PC-3 (cell line): ENCODE measurements at regions not wholly inside any gene's neighbourhood (a gene's known extent, or its start where the extent isn't known, plus 50 kb on each side); places are given as distances from the start of the nearest gene placed in this dataset.

Experiments
- ATAC-seq: fragments of 200-7000 bp; cut with Tn5 transposase; 2 replicates; pipeline ENCODE4 v1.9.1; 2020; ENCODE audit warnings: mild to moderate bottlenecking, moderate library complexity
- BruUV-seq: library from RNA; stranded (reverse); fragments of 400-500 nt; replicated peaks from 2 replicates; lab custom pipeline; 2021; lab: Mats Ljungman, UMichigan
- CTCF ChIA-PET: fragments of 300-600 bp; sonication (Branson Sonifier 250); formaldehyde crosslinking; loops from one replicate; lab custom pipeline; 2022; ENCODE audit warnings: antibody characterized with exemption; lab: Charles Lee
- POLR2A ChIA-PET: fragments of 300-600 bp; sonication (Branson Sonifier 250); formaldehyde crosslinking; loops from one replicate; lab custom pipeline; 2022; ENCODE audit warnings: antibody characterized with exemption; ENCODE audit not compliant: unreplicated experiment; lab: Charles Lee
- DNase-seq: peaks from one replicate; pipeline ENCODE4 v3.0.0-alpha.2; 2015
- H2AFZ ChIP-seq: fragments of 300-600 bp; sonication (generic); 2 replicates; pipeline ENCODE4 v1.6.0; 2016; ENCODE audit warnings: antibody characterized with exemption, low read length
- H3F3A ChIP-seq: fragments of 300-600 bp; sonication (generic); one replicate; pipeline ENCODE4 v1.6.0; 2017; ENCODE audit warnings: antibody characterized with exemption, low read length, control low read depth, mild to moderate bottlenecking; ENCODE audit not compliant: unreplicated experiment
- H3K27ac ChIP-seq: fragments of 300-600 bp; sonication (generic); 2 replicates; pipeline ENCODE4 v1.5.1; 2016; ENCODE audit warnings: mild to moderate bottlenecking, low read length
- H3K27me3 ChIP-seq: fragments of 300-600 bp; sonication (generic); 2 replicates; pipeline ENCODE4 v1.6.1; 2016; ENCODE audit warnings: low read length, mixed read lengths
- H3K36me3 ChIP-seq: fragments of 300-600 bp; sonication (generic); 2 replicates; pipeline ENCODE4 v1.6.1; 2016; ENCODE audit warnings: low read depth, mixed run types, low read length, mixed read lengths
- H3K4me1 ChIP-seq: fragments of 300-600 bp; sonication (generic); 2 replicates; pipeline ENCODE4 v1.5.1; 2016; ENCODE audit warnings: low read length; ENCODE audit not compliant: insufficient read depth
- H3K4me2 ChIP-seq: fragments of 300-600 bp; sonication (generic); 2 replicates; pipeline ENCODE4 v1.6.0; 2016; ENCODE audit warnings: low read length
- H3K4me3 ChIP-seq: fragments of 300-600 bp; sonication (generic); 2 replicates; pipeline ENCODE4 v1.5.1; 2016; ENCODE audit warnings: mild to moderate bottlenecking, low read length, mixed read lengths
- H3K79me2 ChIP-seq: fragments of 300-600 bp; sonication (generic); 2 replicates; pipeline ENCODE4 v1.6.1; 2017; ENCODE audit warnings: low read length, mixed read lengths
- H3K9ac ChIP-seq: fragments of 300-600 bp; sonication (generic); 2 replicates; pipeline ENCODE4 v1.6.0; 2016; ENCODE audit warnings: mild to moderate bottlenecking, low read length
- H3K9me2 ChIP-seq: fragments of 300-600 bp; sonication (generic); replicated peaks from 2 replicates; pipeline ENCODE4 v1.6.1; 2016; ENCODE audit warnings: mixed run types, low read length, mixed read lengths
- H3K9me3 ChIP-seq: fragments of 300-600 bp; sonication (generic); 2 replicates; pipeline ENCODE4 v1.6.1; 2016; ENCODE audit warnings: low read length, mixed read lengths
- H4K20me1 ChIP-seq: fragments of 300-600 bp; sonication (generic); 2 replicates; pipeline ENCODE4 v1.6.1; 2016; ENCODE audit warnings: low read length, mixed read lengths
- EZH2 ChIP-seq: fragments of 300-600 bp; sonication (generic); IDR thresholded peaks from one replicate; pipeline ENCODE4 v1.6.1; 2017; ENCODE audit warnings: antibody characterized with exemption, mild to moderate bottlenecking, low read length; ENCODE audit not compliant: unreplicated experiment
- EZH2phosphoT487 ChIP-seq: fragments of 300-600 bp; sonication (generic); IDR thresholded peaks from 2 replicates; pipeline ENCODE4 v1.6.1; 2018; ENCODE audit warnings: mild to moderate bottlenecking, antibody characterized with exemption, low read length, borderline replicate concordance
- intact Hi-C: fragments of 100-400 bp; cut with micrococcal nuclease; formaldehyde crosslinking; loops from 2 replicates; pipeline ENCODE4 v1.9.0; 2023
- TF ChIP-seq, protein P1 (sequence below): fragments of 300-600 bp; sonication (generic); conservative IDR thresholded peaks from 2 replicates; pipeline ENCODE4 v1.5.1; 2017; ENCODE audit warnings: antibody characterized with exemption, low read depth, mild to moderate bottlenecking, low read length

- H3F3A ChIP-seq = peaks cover 3% of the 10 kb centered on the region
- BruUV-seq = no TSS peak
- ATAC-seq = no peak
- DNase-seq = no peak
- no peaks in the 10 kb centered on the region for H3K9me2 ChIP-seq
- H4K20me1 ChIP-seq = no peaks in the 10 kb centered on the region
- ChIA-PET CTCF (no interaction called here), POLR2A (interaction anchor here (0.5 kb wide), 1 partner anchor 19 kb away, joined by 5 read pairs; no protein-coding TSS in a partner anchor)
- no peak overlapping the region for H3K9ac ChIP-seq
- no peak overlapping the region for H2AFZ ChIP-seq
- no peak overlapping the region for H3K4me2 ChIP-seq
- peaks cover 17% of the 10 kb centered on the region for H3K4me1 ChIP-seq
- H3K36me3 ChIP-seq = no peaks in the 10 kb centered on the region
- H3K27ac ChIP-seq = no peak overlapping the region
- intact Hi-C loops = no loop called here
- H3K27me3 ChIP-seq = no peaks in the 10 kb centered on the region
- no peaks in the 10 kb centered on the region for H3K79me2 ChIP-seq
- no peak overlapping the region for H3K4me3 ChIP-seq
- H3K9me3 ChIP-seq = no peaks in the 10 kb centered on the region
- TF ChIP-seq EZH2 = no peak
- TF ChIP-seq EZH2phosphoT487 = no peak
Observed at GRCh38 chr5:86833868-86834267, 216.1 kb downstream of the COX7C start.

- Histone ChIP-seq H3K79me2 (no peaks in the 10 kb centered on the region), H3K27me3 (no peaks in the 10 kb centered on the region), H3K9ac (peak overlapping the region; percentile 63), H3K9me3 (no peaks in the 10 kb centered on the region), H2AFZ (no peak overlapping the region), H4K20me1 (no peaks in the 10 kb centered on the region), H3F3A (peaks cover 3% of the 10 kb centered on the region), H3K4me1 (peaks cover 17% of the 10 kb centered on the region), H3K9me2 (no peaks in the 10 kb centered on the region), H3K36me3 (no peaks in the 10 kb centered on the region), H3K4me2 (peak overlapping the region; percentile 70), H3K4me3 (no peak overlapping the region), H3K27ac (peak overlapping the region; percentile 88)
- TF ChIP-seq EZH2 (no peak), EZH2phosphoT487 (no peak)
- TF ChIP-seq, protein P1, sequence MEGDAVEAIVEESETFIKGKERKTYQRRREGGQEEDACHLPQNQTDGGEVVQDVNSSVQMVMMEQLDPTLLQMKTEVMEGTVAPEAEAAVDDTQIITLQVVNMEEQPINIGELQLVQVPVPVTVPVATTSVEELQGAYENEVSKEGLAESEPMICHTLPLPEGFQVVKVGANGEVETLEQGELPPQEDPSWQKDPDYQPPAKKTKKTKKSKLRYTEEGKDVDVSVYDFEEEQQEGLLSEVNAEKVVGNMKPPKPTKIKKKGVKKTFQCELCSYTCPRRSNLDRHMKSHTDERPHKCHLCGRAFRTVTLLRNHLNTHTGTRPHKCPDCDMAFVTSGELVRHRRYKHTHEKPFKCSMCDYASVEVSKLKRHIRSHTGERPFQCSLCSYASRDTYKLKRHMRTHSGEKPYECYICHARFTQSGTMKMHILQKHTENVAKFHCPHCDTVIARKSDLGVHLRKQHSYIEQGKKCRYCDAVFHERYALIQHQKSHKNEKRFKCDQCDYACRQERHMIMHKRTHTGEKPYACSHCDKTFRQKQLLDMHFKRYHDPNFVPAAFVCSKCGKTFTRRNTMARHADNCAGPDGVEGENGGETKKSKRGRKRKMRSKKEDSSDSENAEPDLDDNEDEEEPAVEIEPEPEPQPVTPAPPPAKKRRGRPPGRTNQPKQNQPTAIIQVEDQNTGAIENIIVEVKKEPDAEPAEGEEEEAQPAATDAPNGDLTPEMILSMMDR = no peak
- CTCF ChIA-PET = interaction anchor here (1.2 kb wide), 1 partner anchor 43 kb away, joined by 4 read pairs; no protein-coding TSS in a partner anchor
- peak; percentile 97 for ATAC-seq
- POLR2A ChIA-PET = no interaction called here
- peak; percentile 77 for DNase-seq
- BruUV-seq = no TSS peak
- intact Hi-C loops = no loop called here
Observed at GRCh38 chr5:86837610-86838009, 219.9 kb downstream of the COX7C start.

DNA sequence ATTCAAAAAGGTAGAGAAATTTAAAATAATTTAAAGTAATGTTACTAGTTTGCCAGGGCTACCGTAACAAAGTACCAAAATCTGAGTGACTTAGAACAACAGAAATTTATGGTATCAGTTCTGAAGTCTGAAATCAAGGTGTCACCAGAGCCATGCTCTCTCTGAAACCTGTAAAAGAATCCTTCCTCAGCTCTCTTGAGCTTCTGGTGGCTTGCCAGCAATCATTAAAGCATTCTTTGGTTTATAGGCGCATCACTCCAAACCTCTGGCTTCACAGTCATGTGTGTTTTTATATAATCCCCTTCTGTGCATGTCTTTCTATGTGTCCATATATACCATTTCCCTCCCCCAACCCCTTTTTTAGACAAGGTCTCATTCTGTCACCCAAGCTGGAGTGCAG lies 220.3 kb downstream of the COX7C start:
- Histone ChIP-seq H3K27ac (peak overlapping the region; percentile 88), H3K9me2 (no peaks in the 10 kb centered on the region), H3K4me1 (peaks cover 17% of the 10 kb centered on the region), H2AFZ (no peak overlapping the region), H3F3A (peaks cover 3% of the 10 kb centered on the region), H3K27me3 (no peaks in the 10 kb centered on the region), H3K4me3 (no peak overlapping the region), H3K9ac (peak overlapping the region; percentile 63), H3K9me3 (no peaks in the 10 kb centered on the region), H3K79me2 (no peaks in the 10 kb centered on the region), H3K36me3 (no peaks in the 10 kb centered on the region), H4K20me1 (no peaks in the 10 kb centered on the region), H3K4me2 (peak overlapping the region; percentile 70)
- DNase-seq (peak; percentile 70), ATAC-seq (peak; percentile 73)
- ChIA-PET POLR2A (no interaction called here), CTCF (interaction anchor here (1.2 kb wide), 1 partner anchor 43 kb away, joined by 4 read pairs; no protein-coding TSS in a partner anchor)
- BruUV-seq = no TSS peak
- no peak for TF ChIP-seq EZH2phosphoT487
- TF ChIP-seq, protein P1 = no peak
- intact Hi-C loops = no loop called here
